HG03439 (cell line): ENCODE measurements at regions not wholly inside any gene's neighbourhood (a gene's known extent, or its start where the extent isn't known, plus 50 kb on each side); places are given as distances from the start of the nearest gene placed in this dataset.

ENCODE experiments used
- ATAC-seq: cut with Tn5 transposase; IDR thresholded peaks from one replicate; pipeline ENCODE4 v1.9.1; 2021; ENCODE audit warnings: mild to moderate bottlenecking, moderate library complexity; ENCODE audit not compliant: unreplicated experiment

DNA sequence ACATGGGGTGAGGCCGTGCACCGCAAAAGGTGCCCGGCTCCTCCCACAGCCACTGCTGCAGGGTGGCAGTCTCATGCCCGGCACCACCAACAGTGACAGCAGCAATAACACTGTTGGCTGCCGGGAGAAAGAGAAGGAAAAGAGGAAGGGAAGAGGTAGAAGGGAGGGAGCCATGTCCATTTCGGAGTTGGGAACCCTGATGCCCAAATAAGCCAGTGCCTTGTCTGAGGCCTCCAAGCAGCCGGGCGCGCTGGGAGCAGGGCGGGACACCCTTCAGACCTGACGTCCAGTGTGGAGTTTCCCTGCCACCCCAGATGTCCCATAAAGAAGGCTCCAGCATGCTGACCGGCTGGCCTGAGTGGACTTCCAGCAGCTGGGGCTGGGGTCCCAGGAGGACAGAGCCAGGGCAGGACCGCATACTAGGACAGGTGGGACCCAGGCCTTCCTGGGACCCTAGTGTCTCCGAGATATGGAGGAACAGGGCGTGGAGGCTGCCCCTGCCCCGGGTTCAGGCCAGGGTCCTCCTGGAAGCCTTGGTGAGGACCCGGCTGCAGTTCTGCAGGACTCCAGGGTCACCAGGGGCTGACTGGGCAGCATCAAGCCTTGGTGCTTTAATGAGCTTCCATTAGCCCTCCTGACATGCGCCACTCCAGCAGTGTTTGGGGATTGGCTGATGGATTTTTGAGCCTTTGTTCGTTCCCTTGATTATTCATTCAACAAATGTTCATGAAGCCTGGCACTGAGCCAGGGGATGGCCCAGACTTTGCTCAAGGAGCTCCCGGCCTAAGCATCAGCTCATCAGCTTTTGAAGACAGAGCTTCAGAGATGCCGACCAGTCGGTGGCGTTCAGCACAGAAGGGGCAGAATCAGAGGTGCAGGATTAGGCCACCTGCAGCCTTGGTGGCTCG, 223.6 kb upstream of the CIBAR2 start:
- ATAC-seq: no peak

DNA sequence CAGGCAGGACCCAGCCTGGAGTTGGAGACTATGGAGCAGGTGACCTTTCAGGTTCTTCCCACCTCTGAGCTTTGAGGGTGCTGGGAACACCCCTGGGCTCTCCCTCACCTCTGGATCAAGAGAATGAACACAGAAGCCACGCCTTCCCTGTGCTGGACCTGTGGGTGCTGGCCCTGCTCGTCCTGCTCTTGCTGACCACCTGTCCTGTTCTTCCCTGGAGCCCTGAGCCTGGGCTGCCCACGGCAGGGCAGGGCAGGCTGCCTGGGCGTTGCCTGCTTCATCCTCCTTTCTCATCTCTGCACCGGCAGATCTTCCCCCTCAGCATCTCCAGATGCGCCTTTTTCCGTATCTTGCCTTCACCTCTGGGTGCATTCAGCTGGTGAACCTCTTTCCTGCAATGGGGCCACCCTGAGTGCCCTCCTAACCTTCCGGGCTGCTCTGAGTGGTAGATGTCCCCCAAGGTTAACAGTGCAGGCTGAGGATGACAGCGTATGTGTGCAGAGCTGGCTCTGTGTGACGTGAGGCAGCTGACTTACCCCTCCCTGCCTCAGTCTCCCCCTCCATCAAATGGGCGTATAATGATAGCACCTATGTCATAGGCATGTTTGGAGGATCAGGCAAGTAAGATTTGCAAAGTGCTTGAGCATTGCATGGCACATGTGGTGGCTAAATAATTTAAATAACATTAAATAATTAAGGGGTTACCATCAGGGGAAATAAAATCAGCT, 225.8 kb upstream of the CIBAR2 start:
- ATAC-seq: no peak

DNA sequence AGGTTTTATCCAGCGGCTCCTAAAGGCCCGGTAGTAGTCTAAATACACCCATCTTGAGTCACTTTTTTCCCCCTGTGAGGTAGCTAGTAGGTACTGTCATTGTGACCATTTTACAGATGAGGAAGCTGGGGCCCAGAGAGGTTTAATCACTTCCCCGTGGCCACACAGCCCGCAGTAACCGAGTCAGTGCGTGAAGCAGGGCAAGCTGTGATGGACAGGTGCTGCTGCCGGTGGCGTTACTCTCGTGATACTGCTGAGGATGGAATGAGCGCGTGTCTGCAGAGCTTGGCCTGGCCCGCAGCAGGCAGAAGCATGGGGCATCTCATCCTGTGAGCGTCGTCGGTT, 226.3 kb upstream of the CIBAR2 start:
- no peak for ATAC-seq

DNA sequence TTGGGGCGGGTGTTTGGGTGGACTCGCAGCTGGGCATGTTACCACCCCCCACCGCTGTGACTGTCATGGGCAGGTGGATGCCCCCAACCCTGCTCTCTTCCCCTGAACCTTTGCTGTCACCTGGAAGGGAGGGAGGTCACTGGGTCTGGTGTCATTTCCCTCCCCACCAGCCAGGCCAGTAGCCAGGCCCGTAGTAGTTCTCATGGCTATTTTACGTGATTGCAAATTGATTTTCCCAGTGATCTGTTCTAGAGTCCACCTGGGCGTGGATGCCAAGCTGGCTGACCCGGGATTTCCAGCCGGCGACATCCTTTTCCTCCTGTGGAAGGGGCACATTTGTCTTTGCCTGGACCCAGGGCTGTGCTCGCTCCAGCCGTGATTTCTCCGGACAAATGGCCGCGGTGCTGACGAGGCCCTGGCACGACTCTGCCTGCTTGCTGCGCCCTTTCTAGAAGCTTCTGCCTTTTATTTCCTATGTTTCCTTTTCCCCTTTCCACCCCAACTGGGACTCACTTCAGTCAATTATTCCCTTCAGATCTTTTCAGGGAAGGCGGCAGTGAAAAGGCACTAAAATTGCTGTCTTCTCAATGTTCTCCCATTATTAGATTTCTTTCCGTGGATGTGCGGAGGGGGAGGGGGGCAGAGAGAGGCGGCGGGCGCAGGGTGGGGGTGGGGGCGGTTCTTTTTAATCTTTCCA, 226.9 kb upstream of the CIBAR2 start:
- ATAC-seq: no peak

DNA sequence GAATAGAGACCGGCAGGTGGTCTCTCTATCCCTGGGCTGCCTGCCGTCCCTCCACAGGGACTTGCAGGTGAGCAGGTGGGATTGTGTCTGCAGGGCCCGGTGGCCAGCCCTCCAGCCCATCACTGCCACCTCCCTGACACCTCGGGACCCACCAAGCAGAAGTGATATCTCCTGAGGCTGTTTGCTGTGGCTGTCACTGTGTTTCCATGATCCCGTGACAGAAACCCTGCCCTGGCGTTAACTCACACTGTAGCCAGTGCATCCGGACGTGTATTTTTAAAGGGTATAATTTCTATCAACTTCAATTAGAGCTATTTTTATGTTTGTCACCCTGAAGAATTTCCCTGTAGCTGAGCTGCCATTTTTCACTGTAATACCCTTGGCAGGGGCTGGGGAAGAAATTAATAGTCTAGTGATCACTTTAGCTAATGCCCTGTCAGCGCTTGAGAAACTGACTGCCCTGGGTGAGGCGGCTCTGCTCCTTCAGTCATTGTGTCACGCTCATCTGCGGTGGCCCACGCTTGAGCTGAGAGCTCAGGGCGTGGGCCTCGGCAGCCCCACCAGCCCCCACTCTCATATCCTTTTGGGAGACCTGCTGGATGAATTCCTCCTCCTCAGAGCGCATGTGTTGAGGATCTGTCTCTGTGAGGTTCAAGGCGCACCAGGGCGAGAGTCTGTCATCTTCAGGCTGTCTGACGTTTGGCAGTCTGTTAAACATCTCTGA, 229.9 kb upstream of the CIBAR2 start:
- no peak for ATAC-seq

DNA sequence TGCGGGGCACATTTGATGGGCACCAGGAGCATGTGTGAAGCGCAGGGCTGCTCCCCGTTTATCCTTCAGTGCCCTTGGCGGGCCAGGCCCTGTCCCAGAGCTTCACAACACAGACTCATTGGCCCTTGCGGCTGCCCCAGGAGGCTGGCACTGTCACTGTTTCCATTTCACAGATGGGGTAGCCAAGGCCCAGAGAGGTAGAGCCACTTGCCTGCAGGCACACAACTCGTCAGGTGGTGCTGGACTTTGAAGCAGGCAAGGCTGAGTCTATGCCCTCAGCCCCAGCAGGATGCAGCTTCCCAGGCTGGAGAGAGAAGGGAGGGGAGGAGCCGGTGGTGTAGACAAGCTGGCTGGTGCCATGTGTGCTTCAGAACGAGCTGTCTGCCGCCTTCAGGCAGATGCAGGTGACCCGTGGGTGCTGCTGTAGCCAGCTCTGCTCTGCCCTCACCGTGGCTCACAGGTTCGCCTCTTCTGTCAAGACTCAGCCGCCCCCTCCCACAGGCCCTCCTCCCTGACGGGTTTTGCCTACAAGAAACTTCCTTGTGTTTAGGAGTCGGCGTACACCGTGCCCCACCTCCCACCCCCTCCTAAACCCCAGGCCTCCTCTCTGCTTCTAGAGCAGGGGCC, 232.3 kb upstream of the CIBAR2 start:
- no peak for ATAC-seq

DNA sequence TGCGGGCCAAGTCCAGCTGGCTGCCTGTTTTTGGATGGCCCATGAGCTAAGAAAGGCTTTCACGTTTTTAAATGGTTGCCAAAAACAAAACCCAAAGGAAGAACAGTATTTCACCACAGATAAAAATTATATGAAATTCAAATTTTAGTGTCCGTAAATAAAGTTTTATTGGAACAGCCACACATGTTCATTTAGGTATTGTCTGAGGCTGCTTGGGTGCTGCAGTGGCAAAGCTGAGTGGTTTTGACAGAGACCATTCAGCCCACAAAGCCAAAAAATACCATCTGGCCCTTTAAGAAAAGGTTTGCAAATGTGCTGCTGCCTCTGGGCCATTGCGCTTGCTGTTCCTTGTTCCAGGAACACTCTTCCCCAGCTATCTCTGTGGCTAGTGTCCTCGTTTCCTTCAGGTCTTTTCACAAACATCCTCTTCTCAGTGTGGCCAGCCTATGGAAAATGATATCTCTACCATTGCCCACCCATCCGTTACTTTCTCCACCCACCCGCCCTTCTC, 232.9 kb upstream of the CIBAR2 start:
- no peak for ATAC-seq

DNA sequence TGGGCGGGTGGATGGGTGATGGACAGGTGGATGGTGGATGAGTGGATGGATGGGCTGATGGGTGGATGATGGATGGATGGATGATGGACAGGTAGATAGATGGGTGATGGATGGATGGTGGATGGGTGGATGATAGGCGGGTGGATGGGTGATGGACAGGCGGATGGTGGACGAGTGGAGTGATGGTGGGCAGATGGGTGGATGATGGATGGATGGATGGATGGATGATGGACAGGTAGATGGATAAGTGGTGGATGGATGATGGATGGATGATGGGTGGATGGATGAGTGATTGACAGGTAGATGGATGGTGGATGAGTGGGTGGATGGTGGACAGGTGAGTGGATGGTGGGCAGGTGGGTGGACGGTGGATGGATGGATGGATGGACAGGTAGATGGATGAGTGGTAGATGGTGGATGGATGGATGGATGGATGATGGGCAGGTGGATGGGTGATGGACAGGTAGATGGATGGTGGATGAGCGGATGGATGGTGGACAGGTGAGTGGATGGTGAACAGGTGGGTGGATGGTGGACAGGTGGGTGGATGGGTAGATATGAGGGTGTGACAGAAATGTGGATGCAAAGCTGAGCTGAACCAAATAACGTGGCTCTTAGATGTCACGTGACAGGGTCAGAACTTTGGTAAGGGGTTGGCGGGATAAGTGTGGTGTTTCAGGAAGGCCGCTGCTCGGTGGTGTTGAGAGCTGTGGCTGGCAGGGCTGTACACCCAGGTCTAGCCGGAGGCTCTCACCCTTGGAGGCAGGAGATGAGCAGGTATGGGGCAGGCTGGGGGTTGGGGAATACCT, 234.3 kb upstream of the CIBAR2 start:
- no peak for ATAC-seq

DNA sequence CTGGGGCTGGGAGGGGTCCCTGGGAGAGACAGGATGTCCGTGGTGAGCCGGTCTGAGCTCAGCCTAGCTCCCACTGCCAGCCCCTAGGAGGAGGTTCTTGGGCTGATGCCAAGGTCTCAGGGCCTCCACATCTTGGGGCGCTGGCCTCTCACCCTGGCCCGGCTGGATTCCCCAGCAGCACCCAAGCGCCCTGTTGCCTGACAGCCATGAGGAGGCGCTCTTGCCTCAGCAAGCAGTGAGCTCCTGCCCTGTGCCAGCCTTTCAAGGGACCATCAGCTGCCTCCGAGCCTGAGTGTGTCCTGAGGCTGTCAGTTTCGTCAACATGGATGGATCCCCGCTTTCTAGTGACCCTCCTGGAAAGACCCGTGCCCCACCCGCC, 234.9 kb upstream of the CIBAR2 start:
- ATAC-seq: no peak

DNA sequence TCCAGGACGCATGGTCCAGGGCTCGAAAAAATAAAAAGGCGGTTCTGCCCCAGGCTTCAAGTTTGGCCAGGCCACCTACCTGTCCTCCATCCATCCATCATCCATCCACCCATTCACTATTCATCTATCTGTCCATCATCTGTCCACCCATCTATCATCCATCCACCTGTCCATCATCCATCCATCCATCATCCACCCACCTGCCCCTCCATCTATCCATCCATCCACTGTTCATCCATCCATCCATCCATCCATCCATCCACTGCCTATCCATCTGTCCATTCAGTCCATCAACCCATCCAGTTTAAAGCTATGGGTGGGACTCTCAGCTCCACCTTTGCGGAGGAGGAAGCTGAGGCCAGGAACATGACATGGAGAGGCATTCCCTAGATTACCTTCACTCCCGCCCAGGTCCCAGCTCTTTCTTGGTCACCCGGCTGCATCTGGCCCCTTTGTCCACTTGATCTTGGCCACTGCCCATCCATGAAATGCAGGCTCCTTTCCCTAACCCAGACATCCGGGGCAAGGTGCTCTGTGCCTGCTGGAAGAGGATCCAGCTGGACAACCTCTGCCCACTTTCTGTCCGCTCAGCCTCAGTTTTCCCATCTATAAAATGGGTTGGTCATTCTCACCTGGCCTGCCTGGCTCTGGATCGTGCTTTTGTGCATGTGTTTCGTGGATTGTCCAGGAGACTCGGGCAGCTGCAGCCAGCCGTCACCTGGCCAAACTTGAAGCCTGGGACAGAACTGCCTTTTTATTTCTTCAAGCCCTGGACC, 236.0 kb upstream of the CIBAR2 start:
- ATAC-seq: no peak

DNA sequence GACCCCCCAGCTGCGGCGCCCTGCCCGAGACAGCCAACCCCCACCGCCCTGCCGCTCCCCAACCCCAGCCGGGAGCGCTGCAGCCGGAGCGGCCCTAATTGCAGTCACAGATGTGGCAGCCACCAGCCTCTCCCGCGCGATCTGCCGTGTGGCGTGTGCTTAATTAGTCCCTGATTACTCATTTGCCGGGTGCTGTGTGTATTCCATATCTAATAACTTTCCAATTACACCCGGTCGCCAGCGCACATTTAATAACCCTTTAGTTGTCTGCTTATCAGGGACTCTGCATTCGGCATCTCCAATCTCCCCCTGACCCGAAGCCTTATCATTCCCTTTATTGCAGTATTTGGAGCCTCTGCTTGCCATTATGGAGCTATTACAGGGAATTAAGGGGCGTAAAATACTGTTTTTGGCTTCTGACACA, 236.7 kb upstream of the CIBAR2 start:
- no peak for ATAC-seq

DNA sequence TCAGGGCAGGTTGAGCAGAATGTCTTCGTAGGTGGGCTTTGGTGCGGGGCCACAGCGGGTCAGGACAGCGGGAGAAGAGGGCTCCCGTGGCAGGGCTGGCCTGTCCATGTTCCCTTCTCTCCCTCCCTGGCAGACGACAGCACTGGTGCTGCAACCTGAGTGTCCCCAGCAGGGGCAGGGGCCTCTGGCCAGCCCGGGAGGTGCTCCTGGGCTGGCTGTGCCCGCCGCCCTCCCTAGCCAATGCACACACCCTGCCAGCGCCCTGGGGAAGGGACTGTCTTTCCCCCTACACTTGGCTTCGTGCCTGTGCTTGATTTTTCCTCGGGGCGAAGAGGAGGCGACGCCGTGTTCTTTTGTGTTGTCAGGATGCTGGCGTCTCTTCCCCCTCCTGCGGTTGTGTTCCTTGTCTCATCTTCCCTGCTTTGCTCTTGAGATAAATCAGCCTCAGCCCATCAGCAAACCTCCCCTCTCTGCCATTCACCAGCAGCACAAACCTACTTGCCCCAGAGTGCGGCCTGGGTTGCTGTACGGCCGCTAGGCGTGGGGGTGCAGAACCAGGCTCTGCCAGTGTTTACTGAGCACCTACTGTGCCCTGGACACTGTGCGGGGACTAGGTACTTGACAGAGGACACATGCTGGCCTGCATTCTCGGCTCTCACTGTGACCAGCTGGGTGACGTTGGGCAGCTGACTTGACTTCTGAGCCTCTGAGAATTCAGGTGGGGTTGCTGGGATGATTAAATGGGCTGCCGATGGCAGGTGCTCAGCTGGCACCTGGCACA, 237.3 kb upstream of the CIBAR2 start:
- no peak for ATAC-seq

DNA sequence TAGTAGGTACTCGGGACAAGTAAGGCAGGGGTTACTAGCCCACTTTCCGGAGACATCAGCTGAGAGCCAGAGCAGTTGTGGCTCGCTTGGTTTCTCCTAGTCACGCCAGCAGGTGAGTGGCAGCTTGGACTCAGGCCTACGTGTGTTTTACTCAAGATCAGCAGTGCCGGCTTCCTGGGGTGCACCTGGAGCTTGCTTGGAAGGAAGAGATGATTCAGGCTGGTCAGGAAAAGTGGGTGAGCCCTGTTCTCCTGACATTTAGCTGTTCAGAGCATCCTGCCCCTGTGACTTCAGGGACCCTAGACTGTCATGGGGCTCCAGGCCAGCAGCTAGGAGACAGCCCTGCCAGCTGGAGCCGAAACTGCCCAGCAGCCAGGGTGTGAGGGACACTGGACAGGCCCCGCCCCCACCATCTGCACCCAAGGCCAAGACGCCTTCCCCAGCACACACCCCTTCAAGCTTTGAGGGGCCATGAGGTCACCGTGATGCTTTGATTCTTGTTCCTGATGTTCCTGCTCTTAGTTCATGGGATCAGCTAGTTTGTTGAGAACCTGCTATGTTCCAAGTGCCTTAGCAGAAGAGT, 238.0 kb upstream of the CIBAR2 start:
- ATAC-seq: no peak

DNA sequence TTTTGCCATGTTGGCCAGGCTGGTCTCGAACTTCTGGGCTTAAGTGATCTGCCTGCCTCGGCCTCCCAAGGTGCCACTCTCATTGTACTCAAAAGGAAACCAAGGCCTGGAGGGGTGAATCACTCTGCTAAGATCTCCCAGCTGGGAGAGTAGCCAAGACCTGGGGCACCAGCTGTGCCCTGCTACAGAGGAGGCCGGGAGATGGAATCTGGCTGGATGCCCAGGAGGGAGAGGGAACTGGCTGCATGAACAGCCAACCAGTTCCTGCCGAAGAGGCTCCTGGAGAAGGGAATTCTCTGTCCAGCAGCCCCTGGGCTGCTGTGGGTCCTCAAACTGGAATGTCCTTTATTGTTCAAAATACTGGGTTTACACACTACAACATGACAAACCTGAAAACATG, 238.7 kb upstream of the CIBAR2 start:
- ATAC-seq: no peak

DNA sequence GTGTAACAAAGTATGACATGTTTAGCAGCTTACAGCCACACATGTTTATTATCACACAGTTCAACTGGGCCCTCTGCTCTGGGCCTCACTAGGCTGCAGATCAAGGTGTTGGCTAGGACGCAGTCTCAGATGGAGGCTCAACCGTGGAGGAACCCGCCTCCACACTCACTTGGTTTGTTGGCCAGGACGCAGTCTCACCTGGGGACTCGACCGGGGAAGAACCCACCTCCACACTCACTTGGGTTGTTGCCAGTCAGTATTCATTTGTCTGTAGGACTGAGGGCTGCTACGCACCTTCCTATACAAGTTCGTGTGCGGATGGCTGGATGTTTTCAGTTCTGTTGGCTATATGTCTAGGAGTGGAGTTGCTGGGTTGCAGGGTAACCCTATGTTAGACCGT, 240.7 kb upstream of the CIBAR2 start:
- ATAC-seq: no peak

DNA sequence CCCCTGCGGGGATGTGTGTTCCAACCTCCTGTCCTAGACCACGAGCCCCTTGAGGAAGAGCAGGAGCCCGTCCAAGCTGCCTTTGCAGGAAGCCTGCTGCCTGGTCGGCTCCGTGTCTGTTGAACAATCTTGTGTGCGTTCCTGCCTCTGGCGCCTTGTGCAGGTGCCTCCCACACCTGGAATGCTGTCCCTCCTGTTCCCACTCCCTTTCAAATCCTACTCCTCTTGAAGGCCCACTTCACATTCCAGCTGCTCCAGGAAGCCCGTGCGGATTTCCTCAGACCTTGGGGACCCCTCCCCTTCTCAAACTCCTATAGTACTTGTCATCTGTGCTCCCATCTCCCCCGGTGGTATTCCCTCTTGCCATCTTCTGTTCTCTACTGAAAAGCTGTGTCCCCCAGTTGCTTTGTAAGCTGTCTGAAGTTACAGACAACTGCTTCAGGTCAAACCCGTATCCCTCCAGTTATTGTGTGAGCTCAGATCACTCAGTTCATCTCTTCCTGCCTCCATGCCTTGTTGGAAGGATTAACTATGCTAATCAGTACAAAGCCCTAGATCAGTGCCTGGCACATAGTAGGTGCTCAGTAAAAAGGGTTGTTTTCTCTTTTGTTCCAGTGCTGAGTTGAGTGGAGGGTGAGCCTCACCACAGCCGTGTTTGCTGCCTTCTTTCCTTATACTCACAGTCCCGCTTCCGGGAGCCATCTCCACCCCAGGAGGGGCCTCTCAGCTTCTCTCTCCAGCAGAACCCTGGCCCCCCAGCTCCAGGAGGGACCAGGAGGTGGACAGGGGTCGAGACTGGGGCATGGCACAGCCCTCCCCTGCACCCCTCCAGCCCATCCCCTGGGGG, 241.8 kb upstream of the CIBAR2 start:
- ATAC-seq: no peak
